Stimulated activated CD4-positive, alpha-beta T cell treated with anti-CD3 and anti-CD28 coated beads, Interleukin-2, amount 100 ng/mL, for 24 hours (primary cell): ENCODE measurements at regions not wholly inside any gene's neighbourhood (a gene's known extent, or its start where the extent isn't known, plus 50 kb on each side); places are given as distances from the start of the nearest gene placed in this dataset.
"Not testable (repeated sequence)": the region's sequence is repeated elsewhere in the genome, so short reads cannot be mapped to it uniquely, and the experiment has no call there.

Source experiments
- DNase-seq, 2 donors: peaks; one replicate each; pipeline ENCODE4 v3.0.0-alpha.2; 2020

- DNase-seq, result no peak
Measured at GRCh38 chr20:51184289-51184688, 161.4 kb upstream of the KCNG1 start.

DNA sequence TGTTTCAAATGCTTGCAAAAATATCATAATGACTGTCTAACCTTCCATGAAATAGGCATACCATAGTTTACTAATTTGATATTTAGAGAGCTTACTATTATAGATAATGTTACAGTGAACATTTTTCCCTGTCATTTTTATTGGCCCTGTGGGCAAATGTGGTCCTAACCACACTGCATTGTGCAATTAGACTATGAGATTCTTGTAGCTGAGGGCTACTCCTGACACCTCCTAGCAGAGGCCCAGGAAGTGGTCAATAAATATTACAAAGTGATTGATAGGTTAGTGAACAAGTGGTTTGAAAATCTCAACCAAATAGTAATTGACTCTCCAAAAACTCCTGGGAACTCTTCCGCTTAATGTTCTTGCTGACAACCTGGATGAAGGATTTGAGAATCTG, 160.5 kb upstream of the KCNG1 start:
- no peak for DNase-seq

DNA sequence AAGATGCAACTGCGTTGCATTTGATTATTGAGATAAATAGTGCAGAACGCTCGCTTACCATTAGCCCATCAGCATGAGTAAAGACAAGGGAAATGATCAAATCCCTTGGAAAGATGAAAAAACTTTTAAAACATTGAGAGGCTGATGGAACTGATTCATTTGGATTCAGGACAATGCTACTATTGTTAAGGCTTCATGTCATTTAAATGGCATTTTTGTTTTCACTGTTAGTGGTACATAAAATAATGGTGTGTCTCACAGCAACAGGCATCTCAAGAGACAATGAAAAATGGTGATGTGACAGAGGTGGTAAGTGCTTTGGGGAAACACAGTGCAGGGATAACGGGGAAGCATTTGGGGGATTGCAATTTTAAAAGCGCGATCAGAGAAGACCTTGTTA, 159.7 kb upstream of the KCNG1 start:
- no peak for DNase-seq

GRCh38 chr20:51178153-51178552, 155.2 kb upstream of the KCNG1 start:
- no peak for DNase-seq

GRCh38 chr20:51176876-51177275, 154.0 kb upstream of the KCNG1 start:
- no peak for DNase-seq

DNA sequence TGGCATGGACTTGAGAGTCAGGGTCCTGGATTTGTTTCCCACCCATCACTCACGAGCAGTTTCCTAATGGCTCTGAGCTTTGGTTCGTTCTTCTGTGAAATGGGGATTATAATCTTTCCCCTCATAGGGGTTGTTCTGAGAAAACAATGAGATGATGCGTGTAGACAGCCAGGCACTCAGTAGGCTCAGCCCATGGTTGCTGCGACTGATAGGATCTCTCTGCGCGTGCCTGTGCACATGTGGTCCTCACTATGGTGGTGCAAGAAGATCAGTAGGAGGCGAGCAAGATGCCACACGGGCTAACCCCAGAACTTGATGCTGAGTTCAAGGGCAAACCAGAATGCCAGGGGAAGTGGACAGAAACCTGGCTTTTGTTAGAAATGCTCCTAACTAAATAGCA, 153.5 kb upstream of the KCNG1 start:
- no peak for DNase-seq

- DNase-seq, result no peak
Measured at GRCh38 chr20:51175724-51176123, 152.8 kb upstream of the KCNG1 start.

DNA sequence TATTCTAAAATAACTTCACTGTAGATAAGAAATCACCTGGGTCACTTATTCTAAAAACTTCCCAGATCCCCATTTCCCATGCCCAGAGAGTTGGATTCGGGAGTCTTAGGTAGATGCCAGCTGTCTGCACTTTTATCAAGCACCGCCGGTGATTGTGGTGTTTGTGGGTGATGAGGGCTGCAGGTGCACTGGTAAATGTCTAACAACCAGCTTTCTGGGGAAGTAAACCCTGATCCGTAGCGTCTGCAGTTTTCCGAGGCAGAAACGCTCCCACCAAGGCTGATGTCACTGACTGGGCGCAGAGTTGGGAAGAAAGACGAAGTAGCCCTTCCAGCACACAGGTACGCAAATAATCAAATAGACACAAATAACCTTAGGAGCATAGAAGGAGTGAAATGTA, 152.2 kb upstream of the KCNG1 start:
- no peak for DNase-seq

GRCh38 chr20:51174536-51174935, 151.6 kb upstream of the KCNG1 start:
- no peak for DNase-seq

GRCh38 chr20:51172558-51173428, 149.9 kb upstream of the KCNG1 start:
- no peak for DNase-seq

GRCh38 chr20:51171141-51171540, 148.2 kb upstream of the KCNG1 start:
- DNase-seq, result no peak

DNA sequence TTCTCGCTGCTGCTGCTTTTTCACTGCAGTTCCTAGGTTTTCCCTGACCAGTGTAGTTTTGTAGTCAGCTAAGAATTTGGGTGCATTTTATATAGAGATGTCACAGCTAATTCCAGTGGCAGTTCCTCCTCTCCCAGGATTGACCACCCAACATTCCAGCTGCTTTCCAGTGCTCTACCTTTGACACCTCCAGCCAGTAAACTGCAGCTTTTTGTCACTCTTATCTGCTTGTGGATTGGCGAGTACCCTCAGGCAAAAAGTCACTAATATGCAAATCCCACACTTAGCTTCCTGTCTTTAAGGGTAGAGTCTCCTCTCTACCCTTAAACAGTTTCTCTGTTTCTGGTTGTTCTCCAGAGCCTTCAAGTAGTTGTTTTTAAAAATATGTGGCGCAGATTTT, 146.9 kb upstream of the KCNG1 start:
- DNase-seq, result no peak

DNA sequence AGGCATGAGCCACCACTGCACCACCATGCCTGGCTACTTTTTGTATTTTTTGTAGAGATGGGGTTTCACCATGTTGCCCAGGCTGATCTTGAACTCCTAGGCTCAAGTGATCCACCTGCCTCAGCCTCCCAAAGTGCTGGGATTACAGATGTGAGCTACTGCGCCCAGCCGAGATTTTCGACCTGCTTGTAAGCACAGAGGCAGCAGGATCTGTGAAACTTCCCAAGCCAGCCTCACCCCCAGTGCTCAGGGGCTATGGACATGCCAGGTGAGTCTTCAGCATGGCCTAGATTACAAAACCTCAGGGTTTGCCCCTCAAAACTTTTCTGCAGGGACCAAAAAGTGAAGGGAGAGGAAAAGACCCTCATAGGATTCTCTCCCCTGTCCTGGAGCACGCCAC, 145.0 kb upstream of the KCNG1 start:
- not testable (repeated sequence) for DNase-seq

- no peak for DNase-seq
Measured at GRCh38 chr20:51166489-51166888, 143.6 kb upstream of the KCNG1 start.

GRCh38 chr20:51165131-51165530, 142.2 kb upstream of the KCNG1 start:
- no peak for DNase-seq

- no peak for DNase-seq
Measured at GRCh38 chr20:51164731-51165130, 141.8 kb upstream of the KCNG1 start.

DNA sequence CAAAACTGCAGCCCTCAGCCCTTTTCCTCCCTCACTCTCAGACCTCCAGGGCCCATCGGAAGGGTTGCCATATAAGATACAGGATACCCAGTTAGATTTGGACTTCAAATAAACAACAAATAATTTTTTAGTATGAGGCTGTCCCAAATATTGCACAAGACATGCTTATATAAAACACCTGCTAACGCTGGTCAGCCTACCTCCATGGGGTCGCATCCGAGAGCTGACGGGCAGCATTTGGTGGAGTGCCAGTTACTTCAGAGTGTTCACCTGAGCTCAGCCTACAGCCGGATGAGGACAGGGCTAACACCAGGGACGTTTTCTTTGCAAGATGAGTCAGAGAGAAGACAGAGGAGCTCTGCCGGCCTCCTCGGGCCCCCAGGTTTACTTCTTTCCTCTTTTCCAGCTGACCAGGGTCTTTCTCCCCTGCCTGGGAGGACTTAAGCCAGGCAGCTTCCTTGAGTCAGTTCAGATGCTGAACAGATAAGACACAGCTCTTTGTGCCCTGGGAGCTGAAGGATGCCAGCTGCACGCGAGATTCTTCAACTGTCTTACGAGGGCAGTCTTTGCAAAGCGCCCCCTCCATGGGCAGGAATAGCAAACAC, 141.2 kb upstream of the KCNG1 start:
- no peak for DNase-seq

GRCh38 chr20:51162015-51162414, 139.1 kb upstream of the KCNG1 start:
- no peak for DNase-seq

- no peak for DNase-seq
Measured at GRCh38 chr20:51160821-51161220, 137.9 kb upstream of the KCNG1 start.

GRCh38 chr20:51159981-51160380, 137.1 kb upstream of the KCNG1 start:
- DNase-seq, result no peak

- DNase-seq, result no peak
Measured at GRCh38 chr20:51159303-51159702, 136.4 kb upstream of the KCNG1 start.

- DNase-seq, result no peak
Measured at GRCh38 chr20:51158226-51158625, 135.3 kb upstream of the KCNG1 start.

DNA sequence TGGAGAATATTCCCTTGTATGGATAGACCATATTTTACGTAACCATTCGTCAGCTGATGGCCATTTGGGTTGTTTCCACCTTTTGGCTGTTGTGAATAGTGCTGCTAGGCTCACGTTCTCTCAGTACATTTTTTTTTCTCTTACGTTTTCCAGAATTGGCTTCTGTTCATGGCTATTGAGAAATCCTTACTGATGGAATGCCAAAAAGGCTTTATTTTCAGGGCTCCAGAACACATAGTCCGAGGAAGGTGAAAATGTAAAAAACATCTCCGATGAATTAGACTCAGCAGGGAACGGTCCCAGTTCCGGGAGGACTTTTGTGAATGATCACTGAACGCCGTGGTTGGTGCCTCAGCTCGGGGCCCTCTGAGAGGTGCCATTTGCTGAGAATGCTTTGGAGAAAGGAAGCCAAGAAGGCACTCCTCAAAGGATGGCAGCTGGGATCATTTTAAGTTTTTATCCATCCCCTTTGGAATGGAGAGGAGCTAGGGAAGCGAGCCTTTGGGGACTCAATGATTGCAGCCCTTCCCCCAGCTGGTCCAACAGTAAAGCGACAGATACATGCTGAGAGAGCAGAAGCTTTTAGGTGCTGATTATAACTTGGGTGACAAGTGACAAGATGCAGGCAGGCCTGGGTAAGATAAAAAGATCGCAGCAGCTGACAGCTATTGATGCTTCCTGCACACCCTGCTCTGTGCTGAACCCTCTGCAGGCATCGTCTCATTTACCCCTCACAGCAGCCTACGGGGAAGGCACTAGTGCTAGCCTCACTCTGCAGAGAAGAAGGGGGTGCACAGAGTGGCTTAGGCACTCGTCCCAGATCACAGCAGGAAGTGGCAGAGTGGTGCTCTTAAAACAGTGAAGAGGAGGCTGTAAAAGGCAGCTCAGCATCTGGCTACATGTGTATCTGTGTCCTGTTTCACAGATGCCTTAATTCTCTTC, 133.4 kb upstream of the KCNG1 start:
- DNase-seq, result no peak
